Mononuclear cell (primary cell): ENCODE measurements at regions not wholly inside any gene's neighbourhood (a gene's known extent, or its start where the extent isn't known, plus 50 kb on each side); places are given as distances from the start of the nearest gene placed in this dataset.

ENCODE experiments used
- H3K27me3 ChIP-seq: 2 replicates; pipeline ENCODE4 v1.6.0; 2011; ENCODE audit warnings: low read length, control low read depth; ENCODE audit not compliant: insufficient read depth
- H3K4me1 ChIP-seq: 2 replicates; pipeline ENCODE4 v1.5.1; 2011; ENCODE audit warnings: mild to moderate bottlenecking, low read length, control low read depth; ENCODE audit not compliant: insufficient read depth
- H3K4me3 ChIP-seq: 2 replicates; pipeline ENCODE4 v1.5.1; 2011; ENCODE audit warnings: mild to moderate bottlenecking, low read length, moderate library complexity
- H3K9me3 ChIP-seq: 2 replicates; pipeline ENCODE4 v1.5.1; 2011; ENCODE audit warnings: low read depth, mild to moderate bottlenecking, control low read depth, low read length

GRCh38 chr12:124726596-124727263 lies 136.9 kb downstream of the SCARB1 start:
- Histone ChIP-seq H3K9me3 (no peaks in the 10 kb centered on the region), H3K27me3 (no peaks in the 10 kb centered on the region), H3K4me1 (peaks cover 32% of the 10 kb centered on the region), H3K4me3 (no peak overlapping the region)

- H3K9me3 ChIP-seq, result no peaks in the 10 kb centered on the region
- peaks cover 43% of the 10 kb centered on the region for H3K4me1 ChIP-seq
- no peaks in the 10 kb centered on the region for H3K27me3 ChIP-seq
- no peak overlapping the region for H3K4me3 ChIP-seq
Measured at GRCh38 chr12:124725597-124726237, 137.9 kb downstream of the SCARB1 start.

- H3K9me3 ChIP-seq, result no peaks in the 10 kb centered on the region
- H3K4me3 ChIP-seq, result no peak overlapping the region
- H3K27me3 ChIP-seq, result no peaks in the 10 kb centered on the region
- H3K4me1 ChIP-seq, result peaks cover 49% of the 10 kb centered on the region
Measured at GRCh38 chr12:124725099-124725498, 138.6 kb downstream of the SCARB1 start.

GRCh38 chr12:124722878-124723277 lies 140.8 kb downstream of the SCARB1 start:
- Histone ChIP-seq H3K4me1 (peaks cover 51% of the 10 kb centered on the region), H3K9me3 (no peaks in the 10 kb centered on the region), H3K4me3 (no peak overlapping the region), H3K27me3 (no peaks in the 10 kb centered on the region)

- Histone ChIP-seq H3K4me3 (no peak overlapping the region), H3K4me1 (peaks cover 46% of the 10 kb centered on the region), H3K9me3 (no peaks in the 10 kb centered on the region), H3K27me3 (no peaks in the 10 kb centered on the region)
Measured at GRCh38 chr12:124721501-124722162, 142.0 kb downstream of the SCARB1 start.

GRCh38 chr12:124720681-124721500 lies 142.8 kb downstream of the SCARB1 start:
- H3K4me1 ChIP-seq, result peaks cover 46% of the 10 kb centered on the region
- no peaks in the 10 kb centered on the region for H3K27me3 ChIP-seq
- no peak overlapping the region for H3K4me3 ChIP-seq
- no peaks in the 10 kb centered on the region for H3K9me3 ChIP-seq

GRCh38 chr12:124720004-124720680 lies 143.5 kb downstream of the SCARB1 start:
- Histone ChIP-seq H3K9me3 (no peaks in the 10 kb centered on the region), H3K27me3 (no peaks in the 10 kb centered on the region), H3K4me3 (no peak overlapping the region), H3K4me1 (peaks cover 52% of the 10 kb centered on the region)

GRCh38 chr12:124719231-124719630 lies 144.4 kb downstream of the SCARB1 start:
- Histone ChIP-seq H3K4me3 (no peak overlapping the region), H3K27me3 (no peaks in the 10 kb centered on the region), H3K9me3 (no peaks in the 10 kb centered on the region), H3K4me1 (peaks cover 59% of the 10 kb centered on the region)

- H3K9me3 ChIP-seq, result no peaks in the 10 kb centered on the region
- peaks cover 66% of the 10 kb centered on the region for H3K4me1 ChIP-seq
- H3K4me3 ChIP-seq, result no peak overlapping the region
- H3K27me3 ChIP-seq, result no peaks in the 10 kb centered on the region
Measured at GRCh38 chr12:124718458-124718857, 145.2 kb downstream of the SCARB1 start.

GRCh38 chr12:124718036-124718435 lies 145.6 kb downstream of the SCARB1 start:
- H3K27me3 ChIP-seq, result no peaks in the 10 kb centered on the region
- H3K4me1 ChIP-seq, result peaks cover 70% of the 10 kb centered on the region
- H3K9me3 ChIP-seq, result no peaks in the 10 kb centered on the region
- H3K4me3 ChIP-seq, result no peak overlapping the region

GRCh38 chr12:124717318-124717717 lies 146.3 kb downstream of the SCARB1 start:
- no peak overlapping the region for H3K4me3 ChIP-seq
- H3K9me3 ChIP-seq, result no peaks in the 10 kb centered on the region
- H3K4me1 ChIP-seq, result peaks cover 77% of the 10 kb centered on the region
- H3K27me3 ChIP-seq, result no peaks in the 10 kb centered on the region

- no peaks in the 10 kb centered on the region for H3K9me3 ChIP-seq
- H3K4me1 ChIP-seq, result peaks cover 72% of the 10 kb centered on the region
- no peaks in the 10 kb centered on the region for H3K27me3 ChIP-seq
- no peak overlapping the region for H3K4me3 ChIP-seq
Measured at GRCh38 chr12:124716208-124717130, 147.2 kb downstream of the SCARB1 start.

GRCh38 chr12:124715121-124715990 lies 147.9 kb upstream of the NCOR2 start:
- Histone ChIP-seq H3K9me3 (no peaks in the 10 kb centered on the region), H3K4me1 (peaks cover 61% of the 10 kb centered on the region), H3K4me3 (no peak overlapping the region), H3K27me3 (no peaks in the 10 kb centered on the region)
